ENCODE measurements at regions not wholly inside any gene's neighbourhood (a gene's known extent, or its start where the extent isn't known, plus 50 kb on each side); places are given as distances from the start of the nearest gene placed in this dataset.

GRCh38 chr15:35197306-35197705 lies 112.2 kb upstream of the NANOGP8 start:
- TF ChIP-seq RAD21 (IDR thresholded peaks at IDR 0.05; ENCODE audit: low read depth) (no peak), USF1 (IDR thresholded peaks at IDR 0.05) (no peak), TAF1 (IDR thresholded peaks at IDR 0.05; ENCODE audit: low read depth) (no peak), YY1 (IDR thresholded peaks at IDR 0.05; ENCODE audit: low read depth) (no peak), TEAD4 (IDR thresholded peaks at IDR 0.05) (no peak), EP300 (IDR thresholded peaks at IDR 0.05; ENCODE audit: borderline replicate concordance) (no peak)

All from Ishikawa (cell line).